AG04449 (cell line): ENCODE measurements at regions not wholly inside any gene's neighbourhood (a gene's known extent, or its start where the extent isn't known, plus 50 kb on each side); places are given as distances from the start of the nearest gene placed in this dataset.
"Not testable (repeated sequence)": the region's sequence is repeated elsewhere in the genome, so short reads cannot be mapped to it uniquely, and the experiment has no call there.

ENCODE experiments used
- CTCF ChIA-PET: fragments of 350-600 bp; formaldehyde crosslinking; extraction: SDS; loops from one replicate; lab custom pipeline; 2021; ENCODE audit warnings: antibody characterized with exemption; lab: Yijun Ruan, JAX
- POLR2A ChIA-PET: fragments of 400-600, 350-600 bp; formaldehyde crosslinking; extraction: SDS; loops from one replicate; lab custom pipeline; 2020; ENCODE audit warnings: antibody characterized with exemption, inconsistent platforms; lab: Yijun Ruan, JAX
- DNase-seq: peaks from one replicate; pipeline ENCODE4 v3.0.0-alpha.2; 2010; ENCODE audit warnings: low read depth, low spot score
- H3K4me3 ChIP-seq: 2 replicates; pipeline ENCODE4 v1.5.1; 2011; ENCODE audit warnings: low read depth, mild to moderate bottlenecking, control low read depth, low read length
- TF ChIP-seq, protein P1 (sequence below): IDR thresholded peaks from one replicate; pipeline ENCODE4 v1.5.1; 2011; ENCODE audit warnings: mild to moderate bottlenecking, moderate library complexity, low read length, control low read depth, inconsistent platforms; ENCODE audit not compliant: insufficient read depth; ENCODE audit errors: missing control alignments

DNA sequence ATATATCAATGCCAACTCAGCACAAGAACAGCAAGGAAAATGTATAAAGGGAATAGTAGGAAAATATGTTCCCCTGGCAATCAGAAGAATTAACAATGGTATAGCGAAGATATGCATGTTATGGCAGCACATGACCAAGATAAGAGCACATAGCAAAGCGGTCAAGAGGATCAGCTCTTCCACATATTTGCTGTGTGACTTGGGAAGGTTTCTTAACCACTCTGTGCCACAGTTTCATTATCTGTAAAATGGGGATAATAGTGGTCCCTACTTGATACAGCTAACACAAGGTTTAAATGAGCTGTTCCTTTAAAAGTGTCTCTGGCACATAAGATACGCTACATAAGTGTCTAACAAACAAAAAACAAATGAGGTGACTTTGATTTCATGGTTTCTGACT is 77.9 kb upstream of the PIP5K1B start:
- TF ChIP-seq, protein P1, sequence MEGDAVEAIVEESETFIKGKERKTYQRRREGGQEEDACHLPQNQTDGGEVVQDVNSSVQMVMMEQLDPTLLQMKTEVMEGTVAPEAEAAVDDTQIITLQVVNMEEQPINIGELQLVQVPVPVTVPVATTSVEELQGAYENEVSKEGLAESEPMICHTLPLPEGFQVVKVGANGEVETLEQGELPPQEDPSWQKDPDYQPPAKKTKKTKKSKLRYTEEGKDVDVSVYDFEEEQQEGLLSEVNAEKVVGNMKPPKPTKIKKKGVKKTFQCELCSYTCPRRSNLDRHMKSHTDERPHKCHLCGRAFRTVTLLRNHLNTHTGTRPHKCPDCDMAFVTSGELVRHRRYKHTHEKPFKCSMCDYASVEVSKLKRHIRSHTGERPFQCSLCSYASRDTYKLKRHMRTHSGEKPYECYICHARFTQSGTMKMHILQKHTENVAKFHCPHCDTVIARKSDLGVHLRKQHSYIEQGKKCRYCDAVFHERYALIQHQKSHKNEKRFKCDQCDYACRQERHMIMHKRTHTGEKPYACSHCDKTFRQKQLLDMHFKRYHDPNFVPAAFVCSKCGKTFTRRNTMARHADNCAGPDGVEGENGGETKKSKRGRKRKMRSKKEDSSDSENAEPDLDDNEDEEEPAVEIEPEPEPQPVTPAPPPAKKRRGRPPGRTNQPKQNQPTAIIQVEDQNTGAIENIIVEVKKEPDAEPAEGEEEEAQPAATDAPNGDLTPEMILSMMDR, result no peak
- no peak for DNase-seq
- ChIA-PET POLR2A (no interaction called here), CTCF (no interaction called here)
- H3K4me3 ChIP-seq, result no peak overlapping the region

DNA sequence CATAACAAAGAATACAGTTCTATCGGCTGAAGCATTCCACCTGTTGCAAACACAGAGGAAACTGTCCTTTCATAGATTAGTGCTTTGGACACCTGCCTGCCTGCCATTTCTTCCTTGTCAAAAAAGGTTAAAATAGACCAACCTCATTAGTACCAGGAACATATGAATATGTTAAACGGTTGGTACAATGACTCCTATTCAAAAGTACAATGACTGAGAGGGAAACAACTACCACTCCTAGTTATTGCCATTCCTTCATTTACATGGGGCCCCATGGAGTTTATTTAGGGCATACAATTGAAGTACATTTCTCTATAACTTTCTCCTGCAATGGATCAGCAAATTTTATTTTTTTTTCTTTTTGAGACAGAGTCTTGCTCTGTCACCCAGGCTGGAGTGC is 77.4 kb upstream of the PIP5K1B start:
- H3K4me3 ChIP-seq, result no peak overlapping the region
- DNase-seq, result no peak
- TF ChIP-seq, protein P1, result no peak
- ChIA-PET POLR2A (no interaction called here), CTCF (no interaction called here)

DNA sequence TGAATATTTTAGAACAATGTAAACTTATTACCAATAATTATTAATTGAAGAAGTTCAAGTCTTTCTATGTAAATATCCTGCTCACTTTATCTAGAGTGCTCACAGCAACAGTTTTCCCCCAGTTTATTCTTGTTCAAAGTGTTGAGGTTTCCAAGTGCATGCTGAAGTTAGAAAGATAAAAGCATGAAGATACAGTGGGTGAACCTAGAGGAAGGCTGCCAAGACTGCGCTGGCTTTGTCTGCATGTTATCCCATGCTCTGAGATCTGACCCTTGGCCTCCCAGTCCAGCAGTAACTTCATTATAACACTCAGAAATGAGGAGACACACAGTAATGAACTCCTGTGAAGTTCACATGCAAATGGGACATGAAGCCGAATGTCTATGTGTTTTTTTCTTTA is 76.0 kb upstream of the PIP5K1B start:
- DNase-seq, result no peak
- ChIA-PET CTCF (no interaction called here), POLR2A (no interaction called here)
- no peak overlapping the region for H3K4me3 ChIP-seq
- TF ChIP-seq, protein P1, result no peak

DNA sequence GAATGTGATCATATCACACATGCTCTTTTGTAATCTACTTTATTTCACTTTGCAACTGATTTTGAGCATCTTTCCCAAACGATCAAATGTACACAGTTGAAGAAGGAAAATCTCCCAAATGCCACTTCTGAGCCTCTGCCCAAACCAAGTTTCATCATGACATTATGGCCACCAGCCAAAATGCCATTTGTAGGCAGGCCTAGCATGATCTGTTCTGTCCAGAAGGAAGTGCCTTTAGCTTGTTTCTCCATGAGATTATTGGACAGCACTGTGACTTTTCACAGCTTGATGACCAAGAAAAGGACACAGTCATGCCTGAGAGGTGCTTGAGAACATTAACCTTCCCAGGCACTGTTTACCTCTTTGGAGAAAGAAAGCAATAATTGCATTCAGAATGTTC is 73.2 kb upstream of the PIP5K1B start:
- POLR2A ChIA-PET, result no interaction called here
- no peak overlapping the region for H3K4me3 ChIP-seq
- CTCF ChIA-PET, result no interaction called here
- TF ChIP-seq, protein P1, result no peak
- DNase-seq, result no peak

DNA sequence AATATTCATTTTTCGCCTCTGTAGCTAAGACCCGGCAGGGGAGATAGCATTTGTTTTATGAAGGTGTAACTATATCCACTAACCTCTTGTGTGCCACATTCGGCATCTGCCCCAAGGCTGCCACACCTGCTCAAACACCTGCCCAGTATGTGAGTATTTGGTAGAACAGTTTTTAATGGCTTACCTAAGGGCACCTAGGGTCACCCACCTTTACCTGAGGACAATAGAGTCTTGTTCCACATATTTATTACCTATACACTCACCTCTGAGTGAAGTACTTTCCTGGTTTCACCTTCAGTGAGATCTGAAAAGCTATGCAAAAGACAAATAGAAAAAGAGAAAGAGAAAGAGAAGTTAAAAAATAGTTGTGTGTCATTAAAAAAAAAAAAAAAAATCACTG is 68.0 kb upstream of the PIP5K1B start:
- ChIA-PET CTCF (no interaction called here), POLR2A (no interaction called here)
- H3K4me3 ChIP-seq, result no peak overlapping the region
- TF ChIP-seq, protein P1, result no peak
- no peak for DNase-seq

DNA sequence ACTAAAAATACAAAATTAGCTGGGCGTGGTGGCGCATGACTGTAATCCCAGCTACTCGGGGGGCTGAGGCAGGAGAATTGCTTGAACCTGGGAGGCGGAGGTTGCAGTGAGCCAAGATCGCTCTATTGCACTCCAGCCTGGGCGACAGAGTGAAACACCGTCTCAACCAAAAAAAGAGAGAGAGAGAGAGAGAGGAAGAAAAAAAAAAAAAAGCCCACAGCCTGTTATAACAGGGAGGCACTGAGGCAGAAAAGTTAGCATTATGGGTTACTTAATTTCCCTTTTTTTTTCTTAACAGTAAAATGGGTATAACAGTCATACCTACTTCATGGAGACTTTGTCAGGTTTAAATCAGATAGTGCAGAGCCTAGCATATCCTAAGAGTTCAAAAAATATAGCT is 65.8 kb upstream of the PIP5K1B start:
- CTCF ChIA-PET, POLR2A ChIA-PET: not testable (repeated sequence)

DNA sequence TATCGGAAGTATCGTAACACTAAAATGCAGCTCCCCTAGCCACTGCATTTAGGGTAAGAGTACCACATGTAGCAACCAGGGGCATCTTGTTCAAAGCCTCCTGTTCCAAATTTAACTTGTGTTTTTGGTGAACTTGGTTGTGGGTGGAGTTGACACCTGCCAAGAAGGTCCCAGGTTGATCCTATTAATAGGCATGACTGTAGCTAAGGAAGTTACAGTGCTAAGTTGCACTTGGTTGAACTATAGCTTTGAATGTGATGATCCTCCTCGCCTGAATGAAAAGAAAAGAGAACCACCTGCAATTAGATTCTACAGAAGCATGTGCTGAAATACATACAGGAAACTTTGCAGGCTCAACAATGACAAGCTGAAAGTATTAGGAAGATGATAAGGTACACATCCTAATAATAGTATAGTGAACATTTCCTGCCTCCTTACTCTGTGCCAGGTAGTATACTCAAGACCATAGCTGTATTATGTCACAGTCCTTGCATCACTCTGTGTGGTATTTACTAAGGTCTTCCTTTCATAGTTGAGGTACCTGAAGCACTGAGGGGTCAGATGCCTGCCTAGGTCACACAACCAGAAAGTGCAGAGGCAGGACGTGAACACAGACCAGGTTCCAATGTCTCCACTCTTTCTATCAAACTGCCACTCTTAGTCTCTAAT is 64.5 kb upstream of the PIP5K1B start:
- DNase-seq, result no peak
- H3K4me3 ChIP-seq, result no peak overlapping the region
- ChIA-PET CTCF (no interaction called here), POLR2A (no interaction called here)
- TF ChIP-seq, protein P1, result no peak

More for the DNA sequence above, 65.8 kb upstream of the PIP5K1B start:
- DNase-seq, H3K4me3 ChIP-seq: not testable (repeated sequence)
